ENCODE measurements at regions not wholly inside any gene's neighbourhood (a gene's known extent, or its start where the extent isn't known, plus 50 kb on each side); places are given as distances from the start of the nearest gene placed in this dataset.
A peak's percentile ranks its signal among the peaks of the same experiment; 100 is the strongest.
"Not testable (repeated sequence)": the region's sequence is repeated elsewhere in the genome, so short reads cannot be mapped to it uniquely, and the experiment has no call there.

DNA sequence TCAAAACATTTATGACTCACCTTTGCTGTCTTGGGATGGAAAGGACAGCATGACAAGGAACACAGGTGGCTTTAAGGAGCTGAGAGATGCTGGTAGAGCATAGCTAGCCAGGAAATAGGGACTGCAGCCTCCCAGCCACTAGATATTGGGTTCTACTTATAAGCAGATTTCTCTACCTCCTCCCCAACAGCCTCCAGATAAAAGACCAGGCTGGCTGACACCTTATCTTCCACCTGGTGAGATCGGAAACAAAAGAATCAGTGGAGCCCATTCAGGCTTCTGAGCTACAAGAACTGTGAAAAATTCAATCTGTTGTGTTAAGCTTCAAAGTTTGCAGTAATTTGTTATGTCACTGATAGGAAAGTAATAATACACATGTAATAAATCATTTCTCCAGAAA, 1278.5 kb upstream of the ZEB2 start:
- peaks cover 30% of the 10 kb centered on the region for H3K4me1 ChIP-seq (ENCODE audit: insufficient read depth, poor library complexity, severe bottlenecking)
- ATAC-seq (ENCODE audit: low read depth), result no peak
- peak overlapping the region; percentile 56 for H3K27ac ChIP-seq (ENCODE audit: poor library complexity, severe bottlenecking)

DNA sequence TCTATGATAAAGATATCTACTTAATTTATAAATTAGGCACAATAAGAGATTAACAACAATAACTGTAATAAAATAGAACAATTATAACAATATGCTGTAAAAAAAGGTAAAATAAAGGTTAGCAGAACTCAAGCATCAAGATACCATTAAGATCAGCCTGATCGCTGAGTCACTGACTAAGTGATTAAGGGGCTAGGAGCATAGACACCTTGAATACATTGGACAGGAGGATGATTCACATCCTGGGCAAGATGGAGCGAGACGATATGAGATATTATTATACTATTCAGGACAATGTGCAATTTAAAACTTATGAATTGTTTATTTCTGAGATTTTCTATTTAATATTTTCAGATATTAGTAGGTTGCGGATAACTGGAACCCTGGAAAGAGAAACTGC, 1277.8 kb upstream of the ZEB2 start:
- TF ChIP-seq, protein P1, sequence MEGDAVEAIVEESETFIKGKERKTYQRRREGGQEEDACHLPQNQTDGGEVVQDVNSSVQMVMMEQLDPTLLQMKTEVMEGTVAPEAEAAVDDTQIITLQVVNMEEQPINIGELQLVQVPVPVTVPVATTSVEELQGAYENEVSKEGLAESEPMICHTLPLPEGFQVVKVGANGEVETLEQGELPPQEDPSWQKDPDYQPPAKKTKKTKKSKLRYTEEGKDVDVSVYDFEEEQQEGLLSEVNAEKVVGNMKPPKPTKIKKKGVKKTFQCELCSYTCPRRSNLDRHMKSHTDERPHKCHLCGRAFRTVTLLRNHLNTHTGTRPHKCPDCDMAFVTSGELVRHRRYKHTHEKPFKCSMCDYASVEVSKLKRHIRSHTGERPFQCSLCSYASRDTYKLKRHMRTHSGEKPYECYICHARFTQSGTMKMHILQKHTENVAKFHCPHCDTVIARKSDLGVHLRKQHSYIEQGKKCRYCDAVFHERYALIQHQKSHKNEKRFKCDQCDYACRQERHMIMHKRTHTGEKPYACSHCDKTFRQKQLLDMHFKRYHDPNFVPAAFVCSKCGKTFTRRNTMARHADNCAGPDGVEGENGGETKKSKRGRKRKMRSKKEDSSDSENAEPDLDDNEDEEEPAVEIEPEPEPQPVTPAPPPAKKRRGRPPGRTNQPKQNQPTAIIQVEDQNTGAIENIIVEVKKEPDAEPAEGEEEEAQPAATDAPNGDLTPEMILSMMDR (IDR thresholded peaks at IDR 0.05; ENCODE audit: poor library complexity, severe bottlenecking), result no peak
- H3K9me3 ChIP-seq (ENCODE audit: severe bottlenecking), result no peaks in the 10 kb centered on the region
- ATAC-seq (ENCODE audit: low read depth) (peak; percentile 99), DNase-seq (ENCODE audit: low spot score) (no peak)
- H3K27ac ChIP-seq (ENCODE audit: poor library complexity, severe bottlenecking), result peak overlapping the region; percentile 56
- H3K4me1 ChIP-seq (ENCODE audit: insufficient read depth, poor library complexity, severe bottlenecking), result peaks cover 30% of the 10 kb centered on the region
- no peaks in the 10 kb centered on the region for H3K36me3 ChIP-seq (ENCODE audit: low read depth)
- H3K4me3 ChIP-seq (ENCODE audit: severe bottlenecking), result no peak overlapping the region
- no peaks in the 10 kb centered on the region for H3K27me3 ChIP-seq (ENCODE audit: insufficient read depth, poor library complexity, severe bottlenecking)

More for the DNA sequence above, 1278.5 kb upstream of the ZEB2 start:
- DNase-seq (ENCODE audit: low spot score), result no peak
- TF ChIP-seq, protein P1 (IDR thresholded peaks at IDR 0.05; ENCODE audit: poor library complexity, severe bottlenecking), result no peak
- Histone ChIP-seq H3K27me3 (ENCODE audit: insufficient read depth, poor library complexity, severe bottlenecking) (no peaks in the 10 kb centered on the region), H3K36me3 (ENCODE audit: low read depth) (no peaks in the 10 kb centered on the region), H3K4me3 (ENCODE audit: severe bottlenecking) (no peak overlapping the region), H3K9me3 (ENCODE audit: severe bottlenecking) (no peaks in the 10 kb centered on the region)

DNA sequence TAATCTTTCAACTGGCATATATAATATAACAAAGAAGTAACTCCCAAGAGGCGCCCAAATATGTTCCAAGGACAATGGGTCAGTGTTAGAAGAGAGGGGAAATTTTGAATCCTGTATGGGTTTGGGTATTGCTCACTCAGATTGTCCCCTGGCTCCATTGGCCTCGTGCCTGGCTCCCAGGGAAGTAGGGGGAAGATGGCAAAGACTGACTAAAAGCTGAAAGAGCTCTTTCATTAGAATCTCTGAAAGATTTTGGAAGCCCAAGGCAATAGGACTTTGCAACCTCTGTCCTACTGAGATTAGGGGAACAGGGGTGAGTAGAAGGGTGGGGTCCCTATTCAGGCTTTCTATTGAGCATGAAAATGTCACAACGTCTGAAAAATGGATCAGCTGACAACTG, 1272.8 kb upstream of the ZEB2 start:
- Histone ChIP-seq H3K27me3 (ENCODE audit: insufficient read depth, poor library complexity, severe bottlenecking) (no peaks in the 10 kb centered on the region), H3K9me3 (ENCODE audit: severe bottlenecking) (no peaks in the 10 kb centered on the region), H3K4me1 (ENCODE audit: insufficient read depth, poor library complexity, severe bottlenecking) (peaks cover 6% of the 10 kb centered on the region), H3K4me3 (ENCODE audit: severe bottlenecking) (no peak overlapping the region), H3K36me3 (ENCODE audit: low read depth) (no peaks in the 10 kb centered on the region), H3K27ac (ENCODE audit: poor library complexity, severe bottlenecking) (no peak overlapping the region)
- no peak for ATAC-seq (ENCODE audit: low read depth)
- TF ChIP-seq, protein P1 (IDR thresholded peaks at IDR 0.05; ENCODE audit: poor library complexity, severe bottlenecking), result no peak
- no peak for DNase-seq (ENCODE audit: low spot score)

DNA sequence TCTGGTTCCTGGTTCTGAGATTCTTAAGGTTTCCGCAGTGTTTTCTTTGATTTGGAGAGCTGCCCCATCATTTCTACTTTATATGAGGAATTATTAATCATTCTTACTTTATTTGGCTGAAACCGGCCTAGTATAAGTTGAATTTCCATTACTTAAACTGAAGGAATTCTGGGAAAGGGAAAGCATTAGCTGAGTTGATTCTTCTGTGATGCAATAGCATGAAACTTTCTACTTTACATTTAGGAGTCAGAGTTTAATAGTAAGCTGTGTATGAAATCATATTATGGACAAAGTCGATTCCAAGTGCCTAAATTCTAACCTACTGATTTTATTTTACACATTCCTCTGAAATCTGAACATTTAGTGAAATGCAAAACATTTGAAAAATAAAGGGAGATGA, 1269.7 kb upstream of the ZEB2 start:
- DNase-seq (ENCODE audit: low spot score) (no peak), ATAC-seq (ENCODE audit: low read depth) (no peak)
- TF ChIP-seq, protein P1 (IDR thresholded peaks at IDR 0.05; ENCODE audit: poor library complexity, severe bottlenecking), result no peak
- H3K4me3 ChIP-seq (ENCODE audit: severe bottlenecking), result no peak overlapping the region
- no peak overlapping the region for H3K27ac ChIP-seq (ENCODE audit: poor library complexity, severe bottlenecking)
- H3K4me1 ChIP-seq (ENCODE audit: insufficient read depth, poor library complexity, severe bottlenecking), result no peaks in the 10 kb centered on the region
- no peaks in the 10 kb centered on the region for H3K9me3 ChIP-seq (ENCODE audit: severe bottlenecking)
- no peaks in the 10 kb centered on the region for H3K36me3 ChIP-seq (ENCODE audit: low read depth)
- H3K27me3 ChIP-seq (ENCODE audit: insufficient read depth, poor library complexity, severe bottlenecking), result no peaks in the 10 kb centered on the region

DNA sequence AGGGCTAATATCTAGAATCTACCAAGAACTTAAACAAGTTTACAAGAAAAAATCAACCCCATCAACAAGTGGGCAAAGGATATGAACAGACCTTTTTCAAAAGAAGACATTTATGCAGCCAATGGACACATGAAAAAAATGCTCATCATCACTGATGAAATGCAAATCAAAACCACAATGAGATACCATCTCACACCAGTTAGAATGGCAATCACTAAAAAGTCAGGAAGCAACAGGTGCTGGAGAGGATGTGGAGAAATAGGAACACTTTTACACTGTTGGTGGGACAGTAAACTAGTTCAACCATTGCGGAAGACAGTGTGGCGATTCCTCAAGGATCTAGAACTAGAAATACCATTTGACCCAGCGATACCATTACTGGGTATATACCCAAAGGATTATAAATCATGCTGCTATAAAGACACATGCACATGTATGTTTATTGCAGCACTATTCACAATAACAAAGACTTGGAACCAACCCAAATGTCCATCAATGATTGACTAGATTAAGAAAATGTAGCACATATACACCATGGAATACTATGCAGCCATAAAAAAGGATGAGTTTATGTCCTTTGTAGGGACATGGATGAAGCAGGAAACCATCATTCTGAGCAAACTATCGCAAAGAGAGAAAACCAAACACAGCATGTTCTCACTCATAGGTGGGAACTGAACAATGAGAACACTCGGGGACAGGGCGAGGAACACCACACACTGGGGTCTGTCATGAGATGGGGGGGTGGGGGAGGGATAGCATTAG, 1267.9 kb upstream of the ZEB2 start:
- not testable (repeated sequence) for H3K27ac ChIP-seq (ENCODE audit: poor library complexity, severe bottlenecking); H3K4me3 ChIP-seq (ENCODE audit: severe bottlenecking); H3K9me3 ChIP-seq (ENCODE audit: severe bottlenecking); ATAC-seq (ENCODE audit: low read depth); H3K36me3 ChIP-seq (ENCODE audit: low read depth); H3K27me3 ChIP-seq (ENCODE audit: insufficient read depth, poor library complexity, severe bottlenecking); H3K4me1 ChIP-seq (ENCODE audit: insufficient read depth, poor library complexity, severe bottlenecking); DNase-seq (ENCODE audit: low spot score)

DNA sequence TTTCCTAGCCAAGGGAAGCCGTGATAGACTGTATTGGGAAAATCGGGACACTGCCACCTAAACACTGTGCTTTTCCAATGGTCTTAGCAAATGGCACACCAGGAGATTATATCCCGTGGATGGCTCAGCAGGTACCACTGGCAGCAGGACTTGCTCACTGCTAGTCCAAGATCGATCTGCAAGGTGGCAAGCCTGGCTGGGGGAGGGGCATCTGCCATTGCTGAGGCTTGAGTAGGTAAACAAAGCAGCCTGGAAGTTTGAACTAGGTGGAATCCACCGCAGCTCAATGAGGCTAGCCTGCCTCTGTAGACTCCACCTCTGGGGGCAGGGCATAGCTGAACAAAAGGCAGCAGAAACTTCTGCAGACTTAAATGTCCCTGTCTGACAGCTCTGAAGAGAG, 1262.7 kb upstream of the ZEB2 start:
- not testable (repeated sequence) for H3K36me3 ChIP-seq (ENCODE audit: low read depth); H3K27ac ChIP-seq (ENCODE audit: poor library complexity, severe bottlenecking); DNase-seq (ENCODE audit: low spot score); ATAC-seq (ENCODE audit: low read depth); H3K4me3 ChIP-seq (ENCODE audit: severe bottlenecking); H3K4me1 ChIP-seq (ENCODE audit: insufficient read depth, poor library complexity, severe bottlenecking); H3K9me3 ChIP-seq (ENCODE audit: severe bottlenecking); H3K27me3 ChIP-seq (ENCODE audit: insufficient read depth, poor library complexity, severe bottlenecking)

Measured in RWPE2 (cell line).